ENCODE measurements at regions not wholly inside any gene's neighbourhood (a gene's known extent, or its start where the extent isn't known, plus 50 kb on each side); places are given as distances from the start of the nearest gene placed in this dataset.

- no peak for TF ChIP-seq CTCF (IDR thresholded peaks at IDR 0.05; ENCODE audit: low read depth, low read length)
- no peak for TF ChIP-seq EZH2phosphoT487 (IDR thresholded peaks at IDR 0.05; ENCODE audit: low read depth)
Measured at GRCh38 chr3:10602271-10602670, 96.9 kb upstream of the ATP2B2 start.

Measured in OCI-LY3 (cell line).